PC-9 (cell line): ENCODE measurements at regions not wholly inside any gene's neighbourhood (a gene's known extent, or its start where the extent isn't known, plus 50 kb on each side); places are given as distances from the start of the nearest gene placed in this dataset.

Experiments
- BruUV-seq: library from RNA; stranded (reverse); fragments of 400-500 nt; replicated peaks from 2 replicates; lab custom pipeline; 2021; lab: Mats Ljungman, UMichigan
- CTCF ChIA-PET: fragments of 300-600 bp; sonication (Branson Sonifier 250); formaldehyde crosslinking; loops from one replicate; lab custom pipeline; 2022; ENCODE audit warnings: antibody characterized with exemption; lab: Charles Lee
- POLR2A ChIA-PET: fragments of 300-600 bp; sonication (Branson Sonifier 250); formaldehyde crosslinking; loops from one replicate; lab custom pipeline; 2022; ENCODE audit warnings: antibody characterized with exemption; ENCODE audit not compliant: unreplicated experiment; lab: Charles Lee
- DNase-seq, 2 experiments: peaks; one replicate each; pipeline versions ENCODE4 v3.0.0 to v3.0.0-alpha.2; 2015 to 2022; ENCODE audit warnings: mixed read lengths in 1 of 2
- H2AFZ ChIP-seq: fragments of 200-600 bp; sonication (generic); 2 replicates; pipeline ENCODE4 v1.8.1; 2017; ENCODE audit warnings: antibody characterized with exemption
- H3F3A ChIP-seq: fragments of 200-600 bp; sonication (generic); 2 replicates; pipeline ENCODE4 v1.8.1; 2017; ENCODE audit warnings: antibody characterized with exemption, mild to moderate bottlenecking, low read depth; ENCODE audit not compliant: insufficient read depth
- H3K27ac ChIP-seq: fragments of 200-600 bp; sonication (generic); 2 replicates; pipeline ENCODE4 v1.6.1; 2016; ENCODE audit warnings: mixed run types
- H3K27me3 ChIP-seq: fragments of 200-600 bp; sonication (generic); 2 replicates; pipeline ENCODE4 v1.6.1; 2016; ENCODE audit warnings: low read depth, mixed run types; ENCODE audit not compliant: insufficient read depth
- H3K36me3 ChIP-seq: fragments of 200-600 bp; sonication (generic); 2 replicates; pipeline ENCODE4 v1.6.1; 2016; ENCODE audit warnings: low read depth, mixed run types
- H3K4me1 ChIP-seq: fragments of 200-600 bp; sonication (generic); replicated peaks from 2 replicates; pipeline ENCODE4 v1.6.1; 2016; ENCODE audit warnings: mixed run types; ENCODE audit not compliant: insufficient read depth
- H3K4me2 ChIP-seq: fragments of 200-600 bp; sonication (generic); 2 replicates; pipeline ENCODE4 v1.6.1; 2017; ENCODE audit warnings: mixed run types
- H3K4me3 ChIP-seq: fragments of 200-600 bp; sonication (generic); 2 replicates; pipeline ENCODE4 v1.6.1; 2016; ENCODE audit warnings: mixed run types
- H3K79me2 ChIP-seq: fragments of 200-600 bp; sonication (generic); 2 replicates; pipeline ENCODE4 v1.6.1; 2017; ENCODE audit warnings: low read depth, mixed run types
- H3K9me2 ChIP-seq: fragments of 200-600 bp; sonication (generic); 2 replicates; pipeline ENCODE4 v1.8.1; 2017; ENCODE audit warnings: mild to moderate bottlenecking; ENCODE audit not compliant: insufficient read depth
- H3K9me3 ChIP-seq: fragments of 200-600 bp; sonication (generic); 2 replicates; pipeline ENCODE4 v1.8.1; 2016; ENCODE audit warnings: low read depth; ENCODE audit not compliant: insufficient read depth
- H4K20me1 ChIP-seq: fragments of 200-600 bp; sonication (generic); 2 replicates; pipeline ENCODE4 v1.8.1; 2017; ENCODE audit not compliant: insufficient read depth
- CTCF ChIP-seq: fragments of 200-600 bp; sonication (generic); conservative IDR thresholded peaks from 2 replicates; pipeline ENCODE4 v1.6.1; 2017; ENCODE audit warnings: mixed run types, antibody characterized with exemption, mild to moderate bottlenecking, moderate library complexity
- EZH2 ChIP-seq: fragments of 200-600 bp; sonication (generic); IDR thresholded peaks from 2 replicates; pipeline ENCODE4 v1.8.0; 2017; ENCODE audit warnings: antibody characterized with exemption, low read depth
- intact Hi-C: fragments of 100-400 bp; cut with micrococcal nuclease; formaldehyde crosslinking; loops from one replicate; pipeline ENCODE4 v1.10.0; 2022; ENCODE audit not compliant: unreplicated experiment

- no peaks in the 10 kb centered on the region for H3K36me3 ChIP-seq
- H3K79me2 ChIP-seq: no peaks in the 10 kb centered on the region
- H2AFZ ChIP-seq: no peak overlapping the region
- no peaks in the 10 kb centered on the region for H4K20me1 ChIP-seq
- H3K4me1 ChIP-seq: no peaks in the 10 kb centered on the region
- no peaks in the 10 kb centered on the region for H3K9me2 ChIP-seq
- H3K27me3 ChIP-seq: peaks cover 70% of the 10 kb centered on the region
- ChIA-PET CTCF (no interaction called here), POLR2A (no interaction called here)
- no peaks in the 10 kb centered on the region for H3K9me3 ChIP-seq
- no TSS peak for BruUV-seq
- H3K4me3 ChIP-seq: no peak overlapping the region
- no peak for TF ChIP-seq CTCF
- no peak for TF ChIP-seq EZH2
- H3K27ac ChIP-seq: no peak overlapping the region
- intact Hi-C loops: no loop called here
- H3K4me2 ChIP-seq: no peak overlapping the region
- H3F3A ChIP-seq: no peaks in the 10 kb centered on the region
- no peak for DNase-seq
These were observed 79.4 kb upstream of the ADRA2C start for GRCh38 chr4:3686753-3687152.

- H3K9me3 ChIP-seq: no peaks in the 10 kb centered on the region
- no peak for DNase-seq
- no peaks in the 10 kb centered on the region for H3K79me2 ChIP-seq
- TF ChIP-seq EZH2 (no peak), CTCF (no peak)
- BruUV-seq: no TSS peak
- no peak overlapping the region for H3K4me3 ChIP-seq
- H3K9me2 ChIP-seq: no peaks in the 10 kb centered on the region
- ChIA-PET POLR2A (no interaction called here), CTCF (no interaction called here)
- H3K4me1 ChIP-seq: no peaks in the 10 kb centered on the region
- peaks cover 67% of the 10 kb centered on the region for H3K27me3 ChIP-seq
- no peak overlapping the region for H3K4me2 ChIP-seq
- H3K36me3 ChIP-seq: no peaks in the 10 kb centered on the region
- intact Hi-C loops: no loop called here
- H4K20me1 ChIP-seq: no peaks in the 10 kb centered on the region
- H3K27ac ChIP-seq: no peak overlapping the region
- H2AFZ ChIP-seq: no peak overlapping the region
- no peaks in the 10 kb centered on the region for H3F3A ChIP-seq
These were observed 81.0 kb upstream of the ADRA2C start for GRCh38 chr4:3685081-3685645.

- no peaks in the 10 kb centered on the region for H3K79me2 ChIP-seq
- H3K4me1 ChIP-seq: no peaks in the 10 kb centered on the region
- ChIA-PET POLR2A (no interaction called here), CTCF (no interaction called here)
- no peak overlapping the region for H3K27ac ChIP-seq
- no peak overlapping the region for H2AFZ ChIP-seq
- intact Hi-C loops: no loop called here
- H3K4me2 ChIP-seq: no peak overlapping the region
- H3K9me2 ChIP-seq: no peaks in the 10 kb centered on the region
- H4K20me1 ChIP-seq: no peaks in the 10 kb centered on the region
- no peaks in the 10 kb centered on the region for H3K9me3 ChIP-seq
- no peaks in the 10 kb centered on the region for H3K36me3 ChIP-seq
- TF ChIP-seq CTCF (no peak), EZH2 (no peak)
- no peak for DNase-seq
- no TSS peak for BruUV-seq
- peaks cover 68% of the 10 kb centered on the region for H3K27me3 ChIP-seq
- no peak overlapping the region for H3K4me3 ChIP-seq
- no peaks in the 10 kb centered on the region for H3F3A ChIP-seq
These were observed 81.6 kb upstream of the ADRA2C start for GRCh38 chr4:3684546-3684945.
